Left lobe of liver (tissue), 2 donors: ENCODE measurements at regions not wholly inside any gene's neighbourhood (a gene's known extent, or its start where the extent isn't known, plus 50 kb on each side); places are given as distances from the start of the nearest gene placed in this dataset.
"Not testable (repeated sequence)": the region's sequence is repeated elsewhere in the genome, so short reads cannot be mapped to it uniquely, and the experiment has no call there.

Experiments
- ATAC-seq: fragments of 200-7000 bp; cut with Tn5 transposase; one replicate; pipeline ENCODE4 v1.9.1; 2020; ENCODE audit warnings: mild to moderate bottlenecking, moderate library complexity
- DNase-seq: peaks from one replicate; pipeline ENCODE4 v3.0.0-alpha.2; 2020; ENCODE audit warnings: low spot score
- donor health status: DM: no; HTN: no; CAD: no; lungs with moderate emphysema.
- donor health status: DM: no; HTN: yes; CAD: no.

- not testable (repeated sequence) for ATAC-seq, DNase-seq
Measured at GRCh38 chr2:111461831-111462230, 341.1 kb downstream of the BCL2L11 start.

- DNase-seq, ATAC-seq: not testable (repeated sequence)
Measured at GRCh38 chr2:111462572-111462971, 341.9 kb downstream of the BCL2L11 start.

DNA sequence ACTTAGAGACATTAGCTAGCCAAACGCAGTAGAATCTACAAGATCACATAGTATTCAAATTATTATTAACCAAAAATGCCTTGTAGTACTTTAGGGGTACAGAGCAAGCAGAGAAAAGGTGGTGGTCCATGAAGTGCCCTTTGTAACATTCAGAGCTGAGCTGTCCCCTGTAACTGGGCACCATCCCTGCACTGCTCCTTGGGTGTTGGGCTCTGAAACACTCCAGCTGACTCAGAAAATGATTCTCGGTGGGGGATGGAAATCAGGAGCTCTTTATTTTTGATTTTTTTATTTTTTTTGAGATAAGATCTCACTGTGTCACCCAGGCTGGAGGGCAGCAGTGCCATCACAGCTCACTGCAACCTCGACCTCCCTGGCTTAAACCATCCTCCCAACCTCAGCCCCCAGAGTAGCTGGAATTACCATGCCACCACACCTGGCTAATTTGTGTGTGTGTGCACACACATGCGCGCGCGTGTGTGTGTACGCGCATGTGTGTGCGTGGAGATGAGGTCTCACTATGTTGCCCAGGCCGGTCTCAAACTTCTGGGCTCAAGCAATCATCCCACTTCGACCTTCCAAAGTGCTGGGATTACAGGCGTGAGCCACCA is 342.6 kb downstream of the BCL2L11 start:
- peak; percentile 4 for ATAC-seq
- DNase-seq, result not testable (repeated sequence)

DNA sequence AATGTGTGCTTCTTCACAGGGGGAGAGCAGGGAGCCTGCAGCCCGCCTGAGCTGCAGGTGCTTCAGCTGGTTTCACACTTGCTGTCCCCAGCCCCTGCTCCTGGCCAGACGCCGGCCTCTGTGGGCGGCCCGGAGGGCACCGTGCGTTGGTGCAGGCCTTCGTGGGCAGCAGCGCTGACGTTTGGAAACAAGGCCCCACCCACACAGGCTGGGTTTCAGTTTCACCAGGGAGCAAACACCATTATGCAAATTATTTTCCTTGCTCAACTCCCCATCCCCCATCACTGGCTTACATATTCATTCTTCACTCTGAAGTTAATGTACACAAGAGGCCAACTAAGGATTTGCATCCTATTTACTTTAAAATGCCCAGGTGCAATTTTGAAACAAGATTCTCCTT is 343.2 kb downstream of the BCL2L11 start:
- DNase-seq, result not testable (repeated sequence)
- ATAC-seq, result peak; percentile 97

DNA sequence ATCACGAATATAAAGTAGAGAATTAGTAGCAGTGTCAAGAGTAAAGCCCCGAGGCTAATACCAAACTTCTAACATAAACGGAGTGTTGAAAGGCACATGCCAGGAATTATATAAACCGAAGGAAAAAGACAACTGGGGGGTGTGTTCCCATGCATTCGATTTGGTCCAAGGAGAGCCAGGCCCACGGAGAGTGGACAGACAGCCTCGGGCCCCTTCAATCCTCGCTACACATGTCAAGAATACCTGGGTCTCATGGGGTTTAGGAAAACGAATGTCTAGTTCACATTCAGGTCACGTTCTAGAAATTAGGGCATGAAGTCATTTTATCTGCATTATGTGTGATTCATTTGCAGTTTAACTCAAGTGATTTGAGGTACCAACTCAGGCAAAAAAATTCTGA is 343.7 kb downstream of the BCL2L11 start:
- ATAC-seq, DNase-seq: not testable (repeated sequence)

DNA sequence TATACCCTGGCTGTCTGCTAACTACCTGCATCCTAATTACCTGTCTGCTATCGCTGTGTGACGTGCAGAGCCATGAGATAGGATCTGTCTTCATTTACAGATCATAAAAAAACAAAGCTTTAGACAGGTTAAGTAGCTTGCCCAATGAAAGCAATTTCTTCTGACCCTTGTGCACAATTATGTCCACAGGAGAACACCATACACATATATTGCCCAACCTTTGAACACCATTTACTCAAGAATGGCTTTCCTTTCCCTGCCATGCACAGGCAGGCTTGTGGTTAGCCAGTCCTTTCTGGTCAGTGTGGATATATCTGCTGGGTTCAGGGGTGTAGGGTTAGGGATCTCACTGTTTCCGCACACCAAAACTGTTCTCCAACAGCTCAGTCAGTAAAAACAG is 344.8 kb downstream of the BCL2L11 start:
- not testable (repeated sequence) for DNase-seq, ATAC-seq

DNA sequence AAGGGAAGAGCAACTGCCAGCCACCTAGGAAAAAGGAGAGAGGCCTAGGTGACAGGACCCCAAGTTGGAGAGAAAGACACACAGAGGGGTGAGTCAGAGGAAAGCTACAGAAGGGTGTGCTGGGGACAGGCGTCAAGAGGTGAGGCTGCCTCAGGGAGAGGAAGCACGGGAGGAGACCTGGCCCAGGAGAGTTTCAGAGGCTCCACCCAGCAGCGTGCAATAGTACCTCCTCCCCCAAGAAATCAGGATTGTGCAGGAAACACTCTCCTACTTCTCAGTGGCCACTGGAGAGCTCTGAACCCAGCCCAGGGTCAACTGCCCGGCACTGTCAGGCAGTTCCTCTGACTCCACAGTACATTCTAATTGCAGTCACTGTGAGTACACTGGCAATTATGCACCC is 346.0 kb downstream of the BCL2L11 start:
- DNase-seq, result not testable (repeated sequence)
- ATAC-seq, result peak; percentile 14

DNA sequence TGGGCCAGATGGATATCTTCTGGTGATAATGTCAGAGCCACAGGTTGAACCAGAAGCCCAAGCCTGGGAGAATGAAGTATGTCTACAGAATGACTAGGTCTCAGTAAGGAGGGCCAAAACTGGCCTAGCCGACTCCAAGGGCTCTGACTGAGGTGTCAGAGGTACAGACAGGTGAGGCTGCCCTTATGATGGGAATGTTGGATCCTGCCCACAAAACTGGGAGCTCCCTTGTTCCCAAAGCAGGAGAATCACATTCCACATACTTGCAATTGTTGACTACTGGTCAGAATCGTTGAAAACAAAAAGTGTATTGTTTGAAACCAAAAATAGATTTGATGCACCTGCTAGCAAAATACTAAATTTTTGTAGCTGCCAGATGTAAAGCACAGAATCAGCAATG is 350.2 kb downstream of the BCL2L11 start:
- DNase-seq, ATAC-seq: not testable (repeated sequence)

GRCh38 chr2:111471791-111472530 is 351.2 kb downstream of the BCL2L11 start:
- DNase-seq, result not testable (repeated sequence)
- peak; percentile 47 for ATAC-seq

DNA sequence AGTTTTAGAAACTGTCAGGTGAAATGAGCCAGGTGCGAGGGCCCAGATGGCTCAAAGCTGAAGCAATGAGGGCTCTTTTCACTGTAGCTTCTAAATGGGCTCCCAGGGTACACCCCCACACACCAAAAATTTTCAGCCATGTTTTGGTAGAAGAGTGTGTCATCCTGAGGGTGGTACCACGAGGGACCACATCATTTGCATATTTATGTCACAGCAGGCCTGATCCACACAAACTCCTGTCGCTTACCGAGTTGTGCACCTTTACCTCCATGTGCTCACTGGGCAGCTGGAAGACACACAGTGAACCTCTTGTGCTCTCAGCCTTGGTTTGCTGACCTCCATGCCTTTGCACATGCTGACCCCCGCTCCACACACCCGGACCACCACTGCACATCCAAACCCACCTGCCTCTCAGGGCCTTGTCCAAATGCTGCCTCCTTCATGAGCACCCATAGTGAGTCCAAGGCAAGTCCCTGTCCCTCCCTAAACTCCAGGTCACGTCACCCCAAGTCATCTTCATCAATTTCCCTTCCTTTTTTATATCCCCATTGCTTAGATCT is 352.2 kb downstream of the BCL2L11 start:
- DNase-seq, ATAC-seq: not testable (repeated sequence)

DNA sequence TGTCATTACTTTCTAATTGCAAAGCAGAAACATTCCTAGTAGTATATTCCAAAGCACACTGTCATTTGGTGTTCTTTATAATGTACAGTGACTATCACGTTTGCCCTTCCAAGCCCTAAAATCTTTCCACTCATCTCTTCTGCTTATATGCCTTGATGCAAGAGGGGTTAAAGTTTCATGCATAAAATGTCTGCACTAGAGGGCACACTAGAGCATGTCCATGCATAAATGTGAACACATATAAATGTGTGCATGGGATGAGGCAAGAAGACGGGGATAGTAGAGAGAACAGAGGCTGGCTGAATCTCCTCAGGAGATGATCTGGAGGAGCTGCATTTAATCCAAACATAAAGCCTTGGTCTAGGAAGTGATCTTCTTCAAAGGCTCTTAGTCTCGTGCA is 352.8 kb downstream of the BCL2L11 start:
- DNase-seq, result not testable (repeated sequence)
- ATAC-seq, result peak; percentile 88

DNA sequence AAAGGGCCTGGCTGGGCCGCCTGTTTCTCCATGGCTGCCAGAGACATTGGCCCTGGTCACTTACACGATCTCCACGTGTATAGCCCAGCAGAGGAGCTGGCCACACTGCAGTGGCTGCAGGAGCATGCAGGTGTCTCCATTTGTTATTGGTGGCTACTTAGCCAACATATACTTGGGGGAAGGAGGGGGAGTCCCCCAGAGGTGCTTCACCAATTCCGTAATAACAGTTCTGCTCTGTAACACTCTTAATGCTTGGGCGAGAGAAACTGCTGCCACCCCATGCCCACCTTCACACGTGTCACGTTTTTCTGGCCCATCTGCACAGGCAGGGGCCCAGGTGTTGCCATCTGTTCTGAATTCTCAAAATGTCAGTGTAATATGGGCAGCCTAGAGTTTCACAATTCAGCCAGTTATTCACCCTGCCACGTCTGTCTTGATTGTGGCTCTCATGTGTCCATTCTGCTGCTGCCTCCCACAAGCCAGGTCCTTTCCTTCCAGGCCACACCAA is 353.5 kb downstream of the BCL2L11 start:
- DNase-seq, ATAC-seq: not testable (repeated sequence)

DNA sequence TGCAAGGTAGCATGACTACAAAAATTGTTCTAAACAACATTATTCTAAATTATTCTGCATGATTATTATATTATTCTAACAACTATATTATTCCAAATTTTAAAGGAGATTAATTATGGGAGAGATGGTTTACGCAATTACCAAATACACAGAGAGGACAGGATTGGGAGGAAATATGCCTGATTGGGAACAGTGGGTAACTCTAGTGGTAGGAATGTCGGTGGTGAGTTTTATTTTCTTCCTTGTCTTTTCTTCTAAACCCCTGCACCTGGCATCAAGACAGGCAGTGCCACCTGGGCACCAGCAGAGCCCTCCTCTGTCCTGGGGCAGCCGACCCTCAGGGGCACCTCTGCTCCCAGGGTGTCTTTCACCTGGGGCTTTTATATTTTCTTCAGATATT is 357.6 kb downstream of the BCL2L11 start:
- not testable (repeated sequence) for DNase-seq, ATAC-seq

GRCh38 chr2:111478871-111479318 is 358.2 kb downstream of the BCL2L11 start:
- not testable (repeated sequence) for ATAC-seq, DNase-seq

- not testable (repeated sequence) for ATAC-seq, DNase-seq
Measured at GRCh38 chr2:111480016-111480625, 359.4 kb downstream of the BCL2L11 start.

GRCh38 chr2:111480633-111481032 is 359.9 kb downstream of the BCL2L11 start:
- ATAC-seq, DNase-seq: not testable (repeated sequence)

GRCh38 chr2:111481219-111481618 is 360.5 kb downstream of the BCL2L11 start:
- ATAC-seq, result not testable (repeated sequence)

DNA sequence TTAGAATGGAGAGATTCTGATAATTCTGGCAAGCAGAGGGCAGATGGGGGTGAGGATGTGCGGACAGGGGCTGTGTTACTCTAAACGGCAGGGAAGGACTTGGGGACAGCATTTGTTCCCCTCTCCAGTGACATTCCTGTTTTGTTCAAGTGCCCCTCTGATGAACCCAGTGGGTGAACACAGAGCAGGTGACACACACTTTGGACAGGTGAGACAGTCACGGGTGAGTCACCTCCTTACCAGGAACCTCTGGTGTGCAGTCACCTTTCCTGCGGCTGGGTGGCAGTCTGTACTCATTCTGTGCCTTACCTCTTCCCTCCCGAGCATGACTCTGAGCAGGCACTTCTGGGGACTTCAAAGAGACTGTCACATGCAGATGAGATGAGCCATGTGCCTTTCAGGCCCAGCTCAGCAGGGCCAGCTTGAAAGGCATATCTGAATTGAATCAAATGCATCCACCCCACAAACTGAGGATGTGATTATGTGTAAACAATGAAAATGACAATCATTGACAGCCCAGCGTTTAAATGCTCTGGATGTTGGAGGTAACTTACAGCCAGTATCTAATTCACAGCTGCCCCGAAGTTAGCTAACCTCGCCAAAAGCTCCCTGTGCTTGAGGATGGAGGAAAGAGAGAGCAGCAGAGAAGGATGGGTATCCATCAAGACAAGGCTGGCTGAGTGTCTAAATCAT is 362.4 kb downstream of the BCL2L11 start:
- DNase-seq, result not testable (repeated sequence)

More at GRCh38 chr2:111481219-111481618, 360.5 kb downstream of the BCL2L11 start:
- DNase-seq, result not testable (repeated sequence)

DNA sequence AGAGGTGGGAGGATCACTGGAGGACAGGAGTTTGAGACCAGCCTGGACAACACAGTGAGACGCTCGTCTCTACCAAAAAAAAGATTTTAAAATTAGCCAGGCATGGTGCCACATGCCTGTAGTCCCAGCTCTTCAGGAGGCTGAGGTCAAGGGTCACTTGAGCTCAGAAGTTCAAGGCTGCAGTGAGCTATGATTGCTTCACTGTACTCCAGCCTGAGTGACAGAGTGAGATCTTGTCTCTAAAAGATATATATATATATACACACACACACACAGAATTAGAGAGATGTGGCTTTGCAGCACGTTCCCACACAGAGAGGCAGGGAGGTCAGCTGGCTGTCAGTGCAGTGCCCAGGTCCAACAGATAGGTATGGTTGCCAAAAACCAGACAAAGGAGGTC is 363.4 kb downstream of the BCL2L11 start:
- DNase-seq (peak; percentile 58), ATAC-seq (peak; percentile 74)

More for the DNA sequence above, 362.4 kb downstream of the BCL2L11 start:
- ATAC-seq, result peak; percentile 91

DNA sequence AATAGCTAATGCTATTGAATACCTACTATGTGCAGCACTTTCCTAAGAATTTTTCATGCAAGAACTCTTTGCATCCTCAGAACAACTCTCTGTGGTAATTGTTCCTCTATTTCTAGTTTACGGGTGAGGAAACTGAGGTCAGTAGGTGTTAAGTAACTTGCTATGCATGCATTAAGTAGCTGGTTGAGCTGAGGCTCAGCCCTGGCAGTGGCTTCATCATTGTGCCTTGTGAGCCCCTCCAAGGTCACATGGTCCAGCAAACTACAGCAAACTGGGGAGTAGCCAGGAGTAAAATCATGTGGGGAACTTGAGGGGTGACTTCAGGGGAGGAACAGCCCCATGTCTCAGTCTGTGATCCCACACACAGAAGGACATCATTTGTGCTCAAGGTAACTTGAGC is 365.2 kb downstream of the BCL2L11 start:
- ATAC-seq, DNase-seq: not testable (repeated sequence)
